Loucy (cell line): ENCODE measurements at regions not wholly inside any gene's neighbourhood (a gene's known extent, or its start where the extent isn't known, plus 50 kb on each side); places are given as distances from the start of the nearest gene placed in this dataset.

Experiments used
- CTCF ChIP-seq: fragments of 200-600 bp; sonication (generic); conservative IDR thresholded peaks from 2 replicates; pipeline ENCODE4 v1.5.1; 2014; ENCODE audit warnings: mild to moderate bottlenecking, antibody characterized with exemption, low read length
- EZH2phosphoT487 ChIP-seq: fragments of 200-600 bp; IDR thresholded peaks from 2 replicates; pipeline ENCODE4 v1.6.1; 2018; ENCODE audit warnings: antibody characterized with exemption, mild to moderate bottlenecking, moderate library complexity, borderline replicate concordance

DNA sequence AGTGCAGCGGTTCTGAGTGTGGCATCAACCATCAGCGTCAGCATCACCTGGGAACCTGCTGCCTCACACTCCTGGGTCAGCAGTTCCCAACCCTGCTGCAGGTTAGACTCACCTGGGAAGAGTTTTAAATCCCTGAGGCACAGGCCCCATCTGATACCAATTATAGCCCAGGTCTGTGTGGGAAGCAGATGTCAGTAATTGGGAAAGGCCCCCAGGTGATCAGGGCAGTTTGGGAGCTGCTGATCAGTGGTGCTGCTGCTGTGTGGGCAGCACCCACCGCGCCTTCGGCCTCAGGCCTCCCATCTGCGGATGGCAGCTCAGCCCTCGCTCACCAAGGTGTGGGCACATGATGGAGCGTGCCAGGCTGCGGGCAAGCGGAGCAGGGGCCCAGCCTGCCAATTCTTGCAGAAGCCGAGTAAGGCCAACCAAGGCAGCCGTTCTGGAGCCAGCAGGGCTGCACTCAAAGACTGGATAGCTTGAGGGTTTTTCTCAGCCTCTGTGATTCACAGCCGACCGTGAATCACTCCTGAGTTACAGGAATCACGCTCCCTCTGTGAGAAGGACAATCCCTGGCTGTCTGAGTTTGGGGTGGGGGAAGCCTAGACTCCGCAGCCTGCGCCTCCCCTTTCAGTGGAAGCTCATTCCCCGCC is 155.6 kb upstream of the SFSWAP start:
- no peak for TF ChIP-seq CTCF
- no peak for TF ChIP-seq EZH2phosphoT487
